Tibial artery (tissue), 4 donors: ENCODE measurements at regions not wholly inside any gene's neighbourhood (a gene's known extent, or its start where the extent isn't known, plus 50 kb on each side); places are given as distances from the start of the nearest gene placed in this dataset.
A peak's percentile ranks its signal among the peaks of the same experiment; 100 is the strongest.
"Not testable (repeated sequence)": the region's sequence is repeated elsewhere in the genome, so short reads cannot be mapped to it uniquely, and the experiment has no call there.

Experiments used
- DNase-seq, 2 donors: peaks; one replicate each; pipeline ENCODE4 v3.0.0-alpha.2; 2019
- H3K27ac ChIP-seq, 2 donors: fragments of 200-600 bp; sonication (generic) in 1 of 2; 1 replicate in 1 of 2; 2 replicates in 1 of 2; pipeline ENCODE4 v1.5.1; 2018 to 2019; ENCODE audit warnings: mild to moderate bottlenecking in 1 of 2
- H3K27me3 ChIP-seq, 2 donors: fragments of 200-600 bp; sonication (generic) in 1 of 2; one replicate each; pipeline versions ENCODE4 v1.5.1 to v1.6.0; 2016 to 2019
- H3K36me3 ChIP-seq, 3 donors: fragments of 200-600 bp; sonication (generic) in 2 of 3; one replicate each; pipeline ENCODE4 v1.5.1; 2016 to 2019; ENCODE audit warnings: mild to moderate bottlenecking in 2 of 3
- H3K4me1 ChIP-seq, 4 donors: fragments of 200-600 bp; sonication (generic) in 2 of 4; 1 replicate in 3 of 4; 2 replicates in 1 of 4; pipeline ENCODE4 v1.5.1; 2016 to 2019
- H3K4me3 ChIP-seq, 2 donors: fragments of 200-600 bp; sonication (generic) in 1 of 2; 1 replicate in 1 of 2; 2 replicates in 1 of 2; pipeline ENCODE4 v1.5.1; 2018 to 2019; ENCODE audit warnings: mild to moderate bottlenecking in 2 of 2
- H3K9me3 ChIP-seq, 3 donors: fragments of 200-600 bp; sonication (generic) in 1 of 3; one replicate each; pipeline ENCODE4 v1.5.1; 2016 to 2019
- CTCF ChIP-seq, 2 experiments: fragments of 200-600 bp in 1 of 2; fragments of 450-650 bp in 1 of 2; IDR thresholded peaks; one replicate each; pipeline ENCODE4 v1.5.1; 2017 to 2019; ENCODE audit warnings: antibody characterized with exemption in 2 of 2, mild to moderate bottlenecking in 1 of 2, moderate library complexity in 1 of 2
- intact Hi-C: fragments of 100-400 bp; cut with DNase I; formaldehyde crosslinking; loops from one replicate; pipeline ENCODE4 v1.15.0; 2023; ENCODE audit warnings: low total_unique reads

DNA sequence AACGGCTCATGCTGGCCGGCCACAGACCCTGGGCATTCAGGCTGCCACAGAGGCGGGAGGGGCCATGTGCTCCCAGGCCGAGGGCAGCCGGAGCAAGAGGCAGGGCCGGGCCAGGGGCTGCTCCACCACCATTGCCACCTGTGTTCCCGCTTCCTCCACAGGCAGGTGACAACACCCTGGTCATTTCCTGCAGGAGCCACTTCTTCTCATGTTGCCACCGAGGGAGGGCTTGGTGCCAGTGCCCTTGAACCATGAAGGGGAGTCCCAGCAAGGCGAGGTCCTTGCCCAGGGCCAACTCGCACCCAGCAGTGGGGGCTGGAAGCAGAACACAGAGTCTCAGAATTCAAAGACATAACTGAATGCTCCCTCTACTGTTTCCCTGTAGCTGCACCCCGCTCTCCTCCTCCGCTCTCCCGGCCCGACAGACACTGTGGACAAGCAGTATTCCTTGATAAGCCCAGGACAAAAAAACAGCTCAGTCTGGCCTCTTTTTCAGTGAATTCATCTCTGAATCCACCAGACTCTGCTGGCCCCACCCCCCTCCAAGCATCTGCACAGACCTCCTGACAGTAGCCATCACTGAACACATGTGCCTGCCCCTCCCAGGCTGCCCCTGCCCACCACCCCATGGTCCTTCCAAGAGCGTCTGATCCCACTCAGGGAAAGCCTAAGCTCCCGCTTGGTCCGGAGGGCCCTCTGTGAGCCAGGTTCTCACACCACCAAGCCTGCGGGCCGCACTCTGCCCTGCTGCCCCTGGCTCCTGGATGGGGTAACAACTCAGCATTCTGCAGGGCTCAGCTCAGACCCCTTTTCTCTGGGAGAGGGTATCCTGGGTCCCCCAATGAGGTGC, 1074.9 kb downstream of the RPIA start:
- H3K36me3 ChIP-seq, intact Hi-C loops, H3K27ac ChIP-seq, H3K4me3 ChIP-seq, H3K4me1 ChIP-seq: not testable (repeated sequence)
- DNase-seq = peak; percentile 16 to 60
- Histone ChIP-seq H3K9me3 (peaks cover 0 to 27% (median 26%) of the 10 kb centered on the region in 3 donors), H3K27me3 (peaks cover 0 to 47% of the 10 kb centered on the region in 2 donors)

GRCh38 chr2:89767058-89767457, 1075.6 kb downstream of the RPIA start:
- H3K4me3 ChIP-seq, H3K27ac ChIP-seq, intact Hi-C loops, H3K36me3 ChIP-seq, H3K4me1 ChIP-seq: not testable (repeated sequence)
- peaks cover 0 to 47% of the 10 kb centered on the region in 2 donors for H3K27me3 ChIP-seq
- peaks cover 0 to 27% (median 26%) of the 10 kb centered on the region in 3 donors for H3K9me3 ChIP-seq
- peak in 1 of 2 donors; percentile 15 for DNase-seq

DNA sequence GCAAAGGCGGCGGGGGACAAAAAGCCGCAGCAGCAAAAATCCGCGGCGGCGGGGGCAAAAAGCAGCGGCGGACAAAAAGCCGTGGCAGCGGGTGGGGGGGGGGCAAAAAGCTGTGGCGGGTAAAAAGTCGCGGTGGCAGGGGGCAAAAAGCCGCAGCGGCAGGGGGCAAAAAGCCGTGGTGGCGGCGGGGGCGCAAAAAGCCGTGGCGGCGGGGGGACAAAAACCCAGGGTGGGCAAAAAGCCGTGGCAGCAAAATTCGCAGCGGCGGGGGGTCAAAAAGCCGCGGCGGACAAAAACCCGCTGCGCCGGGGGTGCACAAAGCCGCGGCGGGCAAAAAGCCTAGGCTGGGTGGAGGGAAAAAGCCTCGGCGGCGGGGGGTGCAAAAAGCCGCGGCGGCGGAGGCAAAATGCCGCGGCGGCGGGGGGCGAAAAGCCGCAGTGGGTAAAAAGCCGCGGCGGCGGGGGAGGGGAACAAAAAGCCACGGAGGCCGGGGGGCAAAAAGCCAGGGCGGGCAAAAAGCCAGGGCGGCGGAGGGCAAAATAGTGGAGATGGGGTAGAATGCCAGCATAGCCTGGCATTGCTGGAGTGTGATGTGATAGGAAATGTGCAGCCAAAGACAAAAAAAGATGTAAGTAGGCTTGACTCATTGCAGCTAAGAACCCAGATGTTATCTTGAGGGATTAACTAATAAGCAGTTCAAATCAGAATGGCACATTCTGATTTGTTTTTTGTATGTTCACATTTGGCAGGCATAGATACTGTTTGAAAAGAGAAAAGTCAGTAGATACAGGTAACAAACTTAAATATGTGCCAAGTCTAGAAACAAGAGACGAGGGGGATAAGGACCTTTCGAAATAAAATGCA, 1076.3 kb downstream of the RPIA start:
- H3K36me3 ChIP-seq = no peaks in the 10 kb centered on the region
- no peak overlapping the region for H3K4me3 ChIP-seq
- TF ChIP-seq CTCF (IDR thresholded peaks at IDR 0.05) = no peak
- H3K27ac ChIP-seq = no peak overlapping the region
- H3K4me1 ChIP-seq = peaks cover 0 to 8% (median 0%) of the 10 kb centered on the region in 4 donors
- intact Hi-C loops = no loop called here
- peaks cover 0 to 47% of the 10 kb centered on the region in 2 donors for H3K27me3 ChIP-seq
- peak in 1 of 2 donors; percentile 17 for DNase-seq
- H3K9me3 ChIP-seq = peaks cover 0 to 22% (median 20%) of the 10 kb centered on the region in 3 donors

GRCh38 chr2:89775885-89776284, 1084.4 kb downstream of the RPIA start:
- Histone ChIP-seq H3K27me3 (no peaks in the 10 kb centered on the region), H3K27ac (no peak overlapping the region), H3K4me3 (no peak overlapping the region), H3K36me3 (no peaks in the 10 kb centered on the region), H3K4me1 (no peaks in the 10 kb centered on the region), H3K9me3 (peaks cover 0 to 59% (median 30%) of the 10 kb centered on the region in 3 donors)
- intact Hi-C loops = no loop called here
- no peak for DNase-seq
- no peak for TF ChIP-seq CTCF (IDR thresholded peaks at IDR 0.05)

DNA sequence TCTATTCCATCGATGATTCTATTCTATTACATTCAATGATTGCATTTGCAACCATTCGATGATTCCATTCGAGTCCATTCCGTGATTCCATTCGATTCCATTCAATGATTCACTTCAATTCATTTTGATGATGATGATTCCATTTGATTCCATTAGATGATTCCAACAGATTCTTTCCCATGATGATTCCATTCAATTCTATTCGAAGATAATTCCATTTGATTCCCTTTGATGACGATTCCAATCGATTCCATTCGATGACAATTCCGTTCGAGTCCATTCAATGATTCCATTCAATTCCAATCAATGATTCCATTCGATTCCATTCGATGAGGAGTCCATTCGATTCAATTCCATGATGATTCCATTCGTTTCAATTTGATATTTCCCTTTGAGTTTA, 1088.8 kb downstream of the RPIA start:
- no peak for TF ChIP-seq CTCF (IDR thresholded peaks at IDR 0.05)
- no peak overlapping the region for H3K4me3 ChIP-seq
- no peaks in the 10 kb centered on the region for H3K36me3 ChIP-seq
- H3K27ac ChIP-seq = no peak overlapping the region
- intact Hi-C loops = no loop called here
- H3K27me3 ChIP-seq = no peaks in the 10 kb centered on the region
- H3K4me1 ChIP-seq = no peaks in the 10 kb centered on the region
- H3K9me3 ChIP-seq = peaks cover 0 to 77% (median 49%) of the 10 kb centered on the region in 3 donors
- DNase-seq = no peak

- no peak for DNase-seq
- intact Hi-C loops = no loop called here
- no peak overlapping the region for H3K4me3 ChIP-seq
- no peak for TF ChIP-seq CTCF (IDR thresholded peaks at IDR 0.05)
- H3K4me1 ChIP-seq = no peaks in the 10 kb centered on the region
- H3K36me3 ChIP-seq = no peaks in the 10 kb centered on the region
- no peaks in the 10 kb centered on the region for H3K27me3 ChIP-seq
- H3K9me3 ChIP-seq = peaks cover 0 to 70% (median 49%) of the 10 kb centered on the region in 3 donors
- H3K27ac ChIP-seq = no peak overlapping the region
These were observed 1090.5 kb downstream of the RPIA start for GRCh38 chr2:89781962-89782361.
